OCI-LY7 (cell line): ENCODE measurements at regions not wholly inside any gene's neighbourhood (a gene's known extent, or its start where the extent isn't known, plus 50 kb on each side); places are given as distances from the start of the nearest gene placed in this dataset.

Experiments used
- EZH2phosphoT487 ChIP-seq: fragments of 200-600 bp; sonication (generic); IDR thresholded peaks from 2 replicates; pipeline ENCODE4 v1.6.1; 2018; ENCODE audit warnings: low read depth, borderline replicate concordance, mild to moderate bottlenecking, mixed run types, antibody characterized with exemption, low read length, moderate library complexity, mixed read lengths
- TF ChIP-seq, protein P1 (sequence below): fragments of 200-600 bp; sonication (generic); conservative IDR thresholded peaks from 2 replicates; pipeline ENCODE4 v1.5.1; 2014; ENCODE audit warnings: mild to moderate bottlenecking, antibody characterized with exemption, low read length, moderate library complexity, mixed read lengths

DNA sequence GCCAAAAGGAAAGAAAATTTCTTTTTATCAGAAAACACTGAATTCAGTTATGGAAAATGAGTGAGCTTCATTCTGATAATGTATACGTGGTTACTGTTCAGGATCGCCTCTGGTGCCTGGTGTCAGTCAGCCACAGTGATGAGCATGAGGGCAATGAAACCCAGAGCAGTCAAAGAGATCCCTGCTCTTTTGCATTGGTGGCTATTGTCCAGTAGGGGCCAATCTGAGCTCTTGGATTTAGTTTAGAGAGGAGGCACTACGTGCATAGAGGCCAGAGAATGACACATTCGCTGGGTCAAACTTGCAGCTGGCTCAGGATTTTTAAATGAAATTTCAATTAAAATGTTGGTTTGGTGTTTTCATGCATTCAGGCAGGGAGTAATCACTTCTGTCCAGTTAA lies 522.9 kb downstream of the TMEM182 start:
- TF ChIP-seq, protein P1, sequence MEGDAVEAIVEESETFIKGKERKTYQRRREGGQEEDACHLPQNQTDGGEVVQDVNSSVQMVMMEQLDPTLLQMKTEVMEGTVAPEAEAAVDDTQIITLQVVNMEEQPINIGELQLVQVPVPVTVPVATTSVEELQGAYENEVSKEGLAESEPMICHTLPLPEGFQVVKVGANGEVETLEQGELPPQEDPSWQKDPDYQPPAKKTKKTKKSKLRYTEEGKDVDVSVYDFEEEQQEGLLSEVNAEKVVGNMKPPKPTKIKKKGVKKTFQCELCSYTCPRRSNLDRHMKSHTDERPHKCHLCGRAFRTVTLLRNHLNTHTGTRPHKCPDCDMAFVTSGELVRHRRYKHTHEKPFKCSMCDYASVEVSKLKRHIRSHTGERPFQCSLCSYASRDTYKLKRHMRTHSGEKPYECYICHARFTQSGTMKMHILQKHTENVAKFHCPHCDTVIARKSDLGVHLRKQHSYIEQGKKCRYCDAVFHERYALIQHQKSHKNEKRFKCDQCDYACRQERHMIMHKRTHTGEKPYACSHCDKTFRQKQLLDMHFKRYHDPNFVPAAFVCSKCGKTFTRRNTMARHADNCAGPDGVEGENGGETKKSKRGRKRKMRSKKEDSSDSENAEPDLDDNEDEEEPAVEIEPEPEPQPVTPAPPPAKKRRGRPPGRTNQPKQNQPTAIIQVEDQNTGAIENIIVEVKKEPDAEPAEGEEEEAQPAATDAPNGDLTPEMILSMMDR, result no peak
- TF ChIP-seq EZH2phosphoT487, result no peak
